Kidney glomerular epithelial cell (primary cell): ENCODE measurements at regions not wholly inside any gene's neighbourhood (a gene's known extent, or its start where the extent isn't known, plus 50 kb on each side); places are given as distances from the start of the nearest gene placed in this dataset.

Experiments used
- DNase-seq: peaks from one replicate; lab custom pipeline; 2025; lab: John Stamatoyannopoulos, UW

GRCh38 chr10:104505521-104506042, 135.5 kb upstream of the SORCS3 start:
- no peak for DNase-seq

- DNase-seq, result no peak
These were observed 131.1 kb upstream of the SORCS3 start for GRCh38 chr10:104509981-104510380.

GRCh38 chr10:104510644-104511043, 130.4 kb upstream of the SORCS3 start:
- no peak for DNase-seq

GRCh38 chr10:104512800-104513199, 128.3 kb upstream of the SORCS3 start:
- DNase-seq, result no peak

GRCh38 chr10:104515678-104516199, 125.4 kb upstream of the SORCS3 start:
- no peak for DNase-seq

GRCh38 chr10:104516986-104517385, 124.1 kb upstream of the SORCS3 start:
- DNase-seq, result no peak

- no peak for DNase-seq
These were observed 123.1 kb upstream of the SORCS3 start for GRCh38 chr10:104517946-104518345.

- no peak for DNase-seq
These were observed 122.2 kb upstream of the SORCS3 start for GRCh38 chr10:104518891-104519290.

GRCh38 chr10:104520653-104521052, 120.4 kb upstream of the SORCS3 start:
- no peak for DNase-seq

- no peak for DNase-seq
These were observed 119.0 kb upstream of the SORCS3 start for GRCh38 chr10:104521901-104522694.

GRCh38 chr10:104526188-104526587, 114.9 kb upstream of the SORCS3 start:
- DNase-seq, result no peak

GRCh38 chr10:104527013-104527412, 114.1 kb upstream of the SORCS3 start:
- no peak for DNase-seq

- DNase-seq, result no peak
These were observed 100.9 kb upstream of the SORCS3 start for GRCh38 chr10:104540181-104540580.

GRCh38 chr10:104541820-104542219, 99.3 kb upstream of the SORCS3 start:
- DNase-seq, result no peak

- DNase-seq, result no peak
These were observed 94.8 kb upstream of the SORCS3 start for GRCh38 chr10:104546336-104546735.

- no peak for DNase-seq
These were observed 94.3 kb upstream of the SORCS3 start for GRCh38 chr10:104546756-104547155.

- DNase-seq, result no peak
These were observed 93.0 kb upstream of the SORCS3 start for GRCh38 chr10:104548090-104548489.

GRCh38 chr10:104556831-104557230, 84.3 kb upstream of the SORCS3 start:
- DNase-seq, result no peak

- no peak for DNase-seq
These were observed 83.1 kb upstream of the SORCS3 start for GRCh38 chr10:104557966-104558365.

- peak; percentile 4 for DNase-seq
These were observed 81.2 kb upstream of the SORCS3 start for GRCh38 chr10:104559935-104560334.

GRCh38 chr10:104563051-104563450, 78.0 kb upstream of the SORCS3 start:
- DNase-seq, result no peak

GRCh38 chr10:104563548-104563947, 77.5 kb upstream of the SORCS3 start:
- no peak for DNase-seq

- DNase-seq, result no peak
These were observed 66.7 kb upstream of the SORCS3 start for GRCh38 chr10:104574427-104574826.

GRCh38 chr10:104574838-104575237, 66.3 kb upstream of the SORCS3 start:
- no peak for DNase-seq
